Mammary epithelial cell (primary cell): ENCODE measurements at regions not wholly inside any gene's neighbourhood (a gene's known extent, or its start where the extent isn't known, plus 50 kb on each side); places are given as distances from the start of the nearest gene placed in this dataset.

Source experiments
- CTCF ChIP-seq, 2 donors: IDR thresholded peaks in 1 of 2; conservative IDR thresholded peaks in 1 of 2; 2 replicates each; pipeline ENCODE4 v1.5.1; 2011 to 2012; ENCODE audit warnings: inconsistent platforms in 2 of 2, low read length in 2 of 2, mild to moderate bottlenecking in 2 of 2, control low read depth in 1 of 2, low read depth in 1 of 2; ENCODE audit not compliant: insufficient read depth in 1 of 2; ENCODE audit errors: extremely low read depth in 1 of 2
- EZH2 ChIP-seq: IDR thresholded peaks from 2 replicates; pipeline ENCODE4 v1.6.1; 2012; ENCODE audit warnings: low read length, inconsistent platforms, borderline replicate concordance

- no peak for TF ChIP-seq CTCF (conservative IDR thresholded peaks at IDR 0.05 in 1 of 2, IDR thresholded peaks at IDR 0.05 in 1 of 2; ENCODE audit: extremely low read depth in 1 of 2, insufficient read depth in 1 of 2, low read depth in 1 of 2, low read length in 2 of 2)
- TF ChIP-seq EZH2, result no peak
Measured at GRCh38 chr16:5383737-5384136, 286.1 kb upstream of the EEF2KMT start.
